Naive thymus-derived CD8-positive, alpha-beta T cell (primary cell): ENCODE measurements at regions not wholly inside any gene's neighbourhood (a gene's known extent, or its start where the extent isn't known, plus 50 kb on each side); places are given as distances from the start of the nearest gene placed in this dataset.
A peak's percentile ranks its signal among the peaks of the same experiment; 100 is the strongest.

ENCODE experiments used
- ATAC-seq, 2 donors: fragments of 150-1000 bp; cut with Tn5 transposase in 1 of 2; sonication (Bioruptor Pico), chemical (Tn5 transposase) in 1 of 2; 1 replicate in 1 of 2; 2 replicates in 1 of 2; pipeline ENCODE4 v1.10.0; 2021; ENCODE audit warnings: mild to moderate bottlenecking in 2 of 2, moderate library complexity in 2 of 2
- POLR2A ChIA-PET: fragments of 350-600 bp; sonication (Branson Sonifier 250); formaldehyde crosslinking; loops from one replicate; lab custom pipeline; 2021; ENCODE audit warnings: antibody characterized with exemption; lab: Charles Lee
- DNase-seq, 10 donors: peaks; one replicate each; pipeline versions ENCODE4 v3.0.0 to v3.0.0-alpha.2; 2020 to 2022
- H3K27ac Mint-ChIP-seq, 10 donors: one replicate each; pipeline ENCODE4 v1.8.0; 2020 to 2022; ENCODE audit warnings: mild to moderate bottlenecking in 10 of 10, mixed read lengths in 10 of 10, moderate library complexity in 4 of 10, inconsistent platforms in 1 of 10
- H3K27me3 Mint-ChIP-seq, 5 donors: one replicate each; pipeline ENCODE4 v1.8.0; 2021 to 2022; ENCODE audit warnings: mixed read lengths in 5 of 5
- H3K36me3 Mint-ChIP-seq, 3 donors: one replicate each; pipeline ENCODE4 v1.8.0; 2020 to 2022; ENCODE audit warnings: mixed read lengths in 3 of 3, mild to moderate bottlenecking in 2 of 3, inconsistent platforms in 1 of 3
- H3K4me1 Mint-ChIP-seq, 4 donors: one replicate each; pipeline ENCODE4 v1.8.0; 2021 to 2022; ENCODE audit warnings: mixed read lengths in 4 of 4
- H3K4me3 Mint-ChIP-seq, 10 donors: one replicate each; pipeline ENCODE4 v1.8.0; 2020 to 2022; ENCODE audit warnings: mild to moderate bottlenecking in 10 of 10, mixed read lengths in 10 of 10, moderate library complexity in 6 of 10, inconsistent platforms in 1 of 10
- H3K9me3 Mint-ChIP-seq, 9 donors: one replicate each; pipeline ENCODE4 v1.8.0; 2020 to 2022; ENCODE audit warnings: mixed read lengths in 9 of 9, mild to moderate bottlenecking in 3 of 9, inconsistent platforms in 1 of 9, moderate library complexity in 1 of 9

GRCh38 chr14:76613616-76614015 is 147.7 kb upstream of the VASH1 start:
- ATAC-seq: no peak
- H3K4me3 Mint-ChIP-seq: no peak overlapping the region
- H3K9me3 Mint-ChIP-seq: peaks cover 4 to 32% (median 19%) of the 10 kb centered on the region in 9 donors
- POLR2A ChIA-PET: no interaction called here
- no peak overlapping the region for H3K27ac Mint-ChIP-seq
- H3K27me3 Mint-ChIP-seq: peaks cover 2 to 30% (median 8%) of the 10 kb centered on the region in 5 donors
- peaks cover 0 to 16% (median 0%) of the 10 kb centered on the region in 3 donors for H3K36me3 Mint-ChIP-seq
- DNase-seq: no peak
- no peaks in the 10 kb centered on the region for H3K4me1 Mint-ChIP-seq

GRCh38 chr14:76615331-76615730 is 145.9 kb upstream of the VASH1 start:
- no peak for DNase-seq
- peaks cover 4 to 46% (median 30%) of the 10 kb centered on the region in 9 donors for H3K9me3 Mint-ChIP-seq
- peaks cover 0 to 16% (median 0%) of the 10 kb centered on the region in 3 donors for H3K36me3 Mint-ChIP-seq
- H3K4me1 Mint-ChIP-seq: no peaks in the 10 kb centered on the region
- no peak overlapping the region for H3K27ac Mint-ChIP-seq
- no peak overlapping the region for H3K4me3 Mint-ChIP-seq
- peaks cover 2 to 26% (median 7%) of the 10 kb centered on the region in 5 donors for H3K27me3 Mint-ChIP-seq
- no peak for ATAC-seq
- POLR2A ChIA-PET: no interaction called here

DNA sequence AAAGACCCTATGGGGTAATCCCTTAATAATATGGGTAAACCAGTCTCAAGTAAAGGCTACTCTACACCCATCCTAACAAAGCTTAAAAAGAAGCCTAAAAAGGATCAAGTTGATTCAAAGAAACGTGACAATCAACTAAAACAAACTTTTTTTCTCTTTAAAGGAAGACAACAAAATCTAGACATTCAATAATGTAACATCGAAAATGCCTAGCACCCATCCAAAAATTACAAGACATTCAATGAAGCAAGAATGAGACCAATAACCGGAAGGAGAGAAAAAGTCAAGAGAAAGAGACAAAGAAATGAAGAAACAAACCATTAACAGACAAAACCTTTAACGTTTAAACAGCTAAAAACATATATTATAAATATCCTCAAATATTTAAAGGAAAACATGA is 143.8 kb upstream of the VASH1 start:
- H3K27me3 Mint-ChIP-seq: peaks cover 0 to 18% (median under 1%) of the 10 kb centered on the region in 5 donors
- H3K9me3 Mint-ChIP-seq: peaks cover 4 to 46% (median 30%) of the 10 kb centered on the region in 9 donors
- no peak for ATAC-seq
- no peak overlapping the region for H3K4me3 Mint-ChIP-seq
- H3K4me1 Mint-ChIP-seq: no peaks in the 10 kb centered on the region
- DNase-seq: no peak
- POLR2A ChIA-PET: no interaction called here
- H3K27ac Mint-ChIP-seq: peak overlapping the region in 1 of 10 donors; percentile 26
- peaks cover 0 to 16% (median 0%) of the 10 kb centered on the region in 3 donors for H3K36me3 Mint-ChIP-seq

DNA sequence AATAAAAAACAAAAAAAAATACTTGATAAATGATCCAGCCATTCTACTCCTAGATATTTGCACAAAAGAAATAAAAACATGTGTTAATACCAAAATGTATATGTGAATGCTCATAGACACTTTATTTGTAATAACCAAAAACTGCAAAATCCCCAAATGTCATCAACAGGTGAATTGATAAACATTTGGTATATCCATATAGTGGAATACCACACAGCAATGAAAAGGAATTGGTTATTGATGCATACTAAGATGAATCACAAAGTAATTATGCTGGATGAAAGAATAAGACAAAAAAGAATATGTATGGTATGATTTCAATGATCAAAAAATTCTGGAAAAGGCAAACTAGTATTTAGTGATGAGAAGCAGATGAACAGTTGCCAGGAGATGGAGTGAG is 124.7 kb upstream of the VASH1 start:
- Mint-ChIP-seq H3K4me3 (no peak overlapping the region), H3K27me3 (peaks cover 12 to 31% (median 18%) of the 10 kb centered on the region in 5 donors), H3K36me3 (no peaks in the 10 kb centered on the region), H3K4me1 (no peaks in the 10 kb centered on the region), H3K9me3 (peaks cover 0 to 12% (median 2%) of the 10 kb centered on the region in 9 donors), H3K27ac (no peak overlapping the region)
- DNase-seq (no peak), ATAC-seq (no peak)
- POLR2A ChIA-PET: no interaction called here

GRCh38 chr14:76638841-76639240 is 122.4 kb upstream of the VASH1 start:
- Mint-ChIP-seq H3K4me1 (no peaks in the 10 kb centered on the region), H3K27ac (peak overlapping the region in 1 of 10 donors; percentile 40), H3K36me3 (no peaks in the 10 kb centered on the region), H3K4me3 (no peak overlapping the region), H3K27me3 (peaks cover 20 to 50% (median 23%) of the 10 kb centered on the region in 5 donors), H3K9me3 (peaks cover 0 to 12% (median 2%) of the 10 kb centered on the region in 9 donors)
- POLR2A ChIA-PET: no interaction called here
- no peak for ATAC-seq
- no peak for DNase-seq

GRCh38 chr14:76639606-76640229 is 121.5 kb upstream of the VASH1 start:
- ATAC-seq (no peak), DNase-seq (no peak)
- Mint-ChIP-seq H3K27ac (no peak overlapping the region), H3K4me3 (no peak overlapping the region), H3K4me1 (no peaks in the 10 kb centered on the region), H3K9me3 (peaks cover 0 to 12% (median 2%) of the 10 kb centered on the region in 9 donors), H3K36me3 (no peaks in the 10 kb centered on the region), H3K27me3 (peaks cover 22 to 56% (median 28%) of the 10 kb centered on the region in 5 donors)
- POLR2A ChIA-PET: no interaction called here

GRCh38 chr14:76640923-76641395 is 120.3 kb upstream of the VASH1 start:
- DNase-seq: no peak
- no peaks in the 10 kb centered on the region for H3K36me3 Mint-ChIP-seq
- POLR2A ChIA-PET: no interaction called here
- no peak for ATAC-seq
- no peak overlapping the region for H3K27ac Mint-ChIP-seq
- H3K4me3 Mint-ChIP-seq: no peak overlapping the region
- H3K4me1 Mint-ChIP-seq: peaks cover 0 to 2% (median 0%) of the 10 kb centered on the region in 4 donors
- peaks cover 0 to 11% (median 2%) of the 10 kb centered on the region in 9 donors for H3K9me3 Mint-ChIP-seq
- H3K27me3 Mint-ChIP-seq: peaks cover 20 to 46% (median 30%) of the 10 kb centered on the region in 5 donors

- H3K27ac Mint-ChIP-seq: no peak overlapping the region
- H3K4me1 Mint-ChIP-seq: peaks cover 0 to 2% (median 0%) of the 10 kb centered on the region in 4 donors
- no peak overlapping the region for H3K4me3 Mint-ChIP-seq
- peaks cover 20 to 45% (median 30%) of the 10 kb centered on the region in 5 donors for H3K27me3 Mint-ChIP-seq
- H3K9me3 Mint-ChIP-seq: peaks cover 0 to 5% (median 1%) of the 10 kb centered on the region in 9 donors
- POLR2A ChIA-PET: no interaction called here
- ATAC-seq: no peak
- no peaks in the 10 kb centered on the region for H3K36me3 Mint-ChIP-seq
- no peak for DNase-seq
Measured at GRCh38 chr14:76641541-76641940, 119.7 kb upstream of the VASH1 start.

- Mint-ChIP-seq H3K36me3 (no peaks in the 10 kb centered on the region), H3K27me3 (peaks cover 16 to 45% (median 30%) of the 10 kb centered on the region in 5 donors), H3K9me3 (no peaks in the 10 kb centered on the region), H3K4me3 (no peak overlapping the region), H3K4me1 (peaks cover 0 to 2% (median 0%) of the 10 kb centered on the region in 4 donors), H3K27ac (no peak overlapping the region)
- ATAC-seq (no peak), DNase-seq (no peak)
- POLR2A ChIA-PET: no interaction called here
Measured at GRCh38 chr14:76643887-76644286, 117.4 kb upstream of the VASH1 start.

GRCh38 chr14:76644855-76645518 is 116.3 kb upstream of the VASH1 start:
- DNase-seq (no peak), ATAC-seq (no peak)
- POLR2A ChIA-PET: no interaction called here
- H3K9me3 Mint-ChIP-seq: no peaks in the 10 kb centered on the region
- peaks cover 16 to 42% (median 27%) of the 10 kb centered on the region in 5 donors for H3K27me3 Mint-ChIP-seq
- H3K4me3 Mint-ChIP-seq: no peak overlapping the region
- H3K36me3 Mint-ChIP-seq: no peaks in the 10 kb centered on the region
- peaks cover 0 to 2% (median 0%) of the 10 kb centered on the region in 4 donors for H3K4me1 Mint-ChIP-seq
- H3K27ac Mint-ChIP-seq: no peak overlapping the region

DNA sequence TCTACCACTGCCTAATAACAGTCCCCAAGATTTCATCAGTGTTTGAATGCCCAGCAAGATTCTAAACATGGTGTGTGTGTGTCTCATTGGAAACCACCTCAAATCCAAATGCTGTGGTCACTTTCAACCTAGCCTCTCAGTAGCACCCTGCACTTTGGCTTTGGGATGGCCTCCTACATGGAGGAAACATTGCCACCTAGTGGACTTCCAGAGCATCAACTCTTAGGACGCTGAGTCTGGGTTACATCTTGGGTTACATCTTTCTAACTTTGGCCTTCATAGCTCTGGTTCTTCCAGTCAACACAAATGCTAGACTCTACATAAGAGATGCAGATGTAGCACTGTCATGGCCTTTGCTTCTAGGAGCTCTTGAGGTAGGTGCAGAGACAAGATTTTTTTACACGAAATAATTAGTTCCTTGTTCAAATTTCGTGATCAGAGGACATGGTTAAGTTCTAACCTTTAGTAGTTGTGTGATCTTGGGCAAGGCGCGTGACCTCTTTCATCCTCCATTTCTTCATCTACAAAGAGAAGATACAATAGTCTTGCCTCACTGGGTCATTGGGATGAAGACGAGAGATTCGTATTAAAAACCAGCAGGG is 113.5 kb upstream of the VASH1 start:
- DNase-seq (peak in 4 of 10 donors; percentile 2 to 19 (median 10)), ATAC-seq (peak in 1 of 2 donors; percentile 32)
- H3K4me3 Mint-ChIP-seq: no peak overlapping the region
- no peak overlapping the region for H3K27ac Mint-ChIP-seq
- H3K9me3 Mint-ChIP-seq: no peaks in the 10 kb centered on the region
- H3K4me1 Mint-ChIP-seq: peaks cover 0 to 2% (median 0%) of the 10 kb centered on the region in 4 donors
- POLR2A ChIA-PET: no interaction called here
- H3K27me3 Mint-ChIP-seq: peaks cover 7 to 19% (median 15%) of the 10 kb centered on the region in 5 donors
- no peaks in the 10 kb centered on the region for H3K36me3 Mint-ChIP-seq

DNA sequence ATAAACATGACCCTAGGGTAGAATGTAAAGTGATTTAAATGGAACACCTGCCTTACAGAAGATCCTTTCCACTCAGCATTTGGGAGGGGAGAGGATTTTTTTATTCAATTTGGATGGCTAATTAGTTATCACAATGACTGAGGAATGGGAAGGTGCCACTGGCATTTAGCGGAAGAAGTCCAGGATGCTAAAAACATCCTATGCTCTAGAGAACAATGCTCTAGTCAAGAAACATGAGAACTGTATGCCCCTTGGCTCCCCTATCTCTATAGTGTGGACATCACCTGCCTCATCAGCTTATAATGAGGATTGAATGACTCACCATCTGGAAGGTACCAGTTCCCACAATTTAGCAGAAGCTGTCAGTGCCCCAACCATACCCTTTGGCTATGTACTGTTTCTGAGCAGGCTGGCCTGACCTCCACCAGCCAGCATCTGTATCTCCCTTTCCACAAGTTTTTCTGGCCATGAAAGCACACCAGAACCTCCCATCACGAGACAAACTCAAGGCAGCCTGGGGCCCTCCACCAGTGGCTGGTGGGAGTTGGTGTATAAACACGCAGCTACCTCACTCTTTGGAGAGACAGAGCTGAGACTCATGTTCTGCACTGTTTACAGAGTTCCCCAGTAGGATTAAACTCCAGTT is 109.7 kb upstream of the VASH1 start:
- H3K4me3 Mint-ChIP-seq: no peak overlapping the region

More for the DNA sequence above, 109.7 kb upstream of the VASH1 start:
- H3K27me3 Mint-ChIP-seq: peaks cover 4 to 17% (median 11%) of the 10 kb centered on the region in 5 donors
- H3K4me1 Mint-ChIP-seq: no peaks in the 10 kb centered on the region
- H3K27ac Mint-ChIP-seq: no peak overlapping the region
- POLR2A ChIA-PET: no interaction called here
- H3K36me3 Mint-ChIP-seq: no peaks in the 10 kb centered on the region
- ATAC-seq (no peak), DNase-seq (no peak)
- no peaks in the 10 kb centered on the region for H3K9me3 Mint-ChIP-seq
